Activated T-helper 1 cell treated with Interleukin-2 at 50 U/mL for 16 hours (primary cell): ENCODE measurements at regions not wholly inside any gene's neighbourhood (a gene's known extent, or its start where the extent isn't known, plus 50 kb on each side); places are given as distances from the start of the nearest gene placed in this dataset.

Source experiments
- DNase-seq: peaks from one replicate; pipeline ENCODE4 v3.0.0-alpha.2; 2020; ENCODE audit warnings: low read depth

DNA sequence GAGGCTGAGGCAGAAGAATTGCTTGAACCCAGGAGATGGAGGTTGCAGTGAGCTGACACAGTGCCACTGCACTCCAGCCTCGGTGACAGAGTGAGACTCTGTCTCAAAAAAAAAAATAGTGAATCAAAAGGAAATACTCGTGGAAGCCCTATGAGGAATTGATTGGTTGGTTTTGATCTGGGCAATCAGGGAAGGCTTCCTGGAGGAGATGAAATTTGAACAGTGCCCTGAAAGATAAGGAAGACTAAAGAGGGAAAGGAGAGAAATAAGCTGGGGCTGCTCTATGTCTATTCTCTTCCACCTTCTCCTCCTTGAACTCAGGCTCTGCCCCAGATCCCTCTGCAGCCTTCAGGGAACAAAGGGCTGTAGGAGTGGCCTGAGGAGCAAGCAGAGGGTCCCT, 54.1 kb downstream of the IRF2BPL start:
- DNase-seq = no peak

DNA sequence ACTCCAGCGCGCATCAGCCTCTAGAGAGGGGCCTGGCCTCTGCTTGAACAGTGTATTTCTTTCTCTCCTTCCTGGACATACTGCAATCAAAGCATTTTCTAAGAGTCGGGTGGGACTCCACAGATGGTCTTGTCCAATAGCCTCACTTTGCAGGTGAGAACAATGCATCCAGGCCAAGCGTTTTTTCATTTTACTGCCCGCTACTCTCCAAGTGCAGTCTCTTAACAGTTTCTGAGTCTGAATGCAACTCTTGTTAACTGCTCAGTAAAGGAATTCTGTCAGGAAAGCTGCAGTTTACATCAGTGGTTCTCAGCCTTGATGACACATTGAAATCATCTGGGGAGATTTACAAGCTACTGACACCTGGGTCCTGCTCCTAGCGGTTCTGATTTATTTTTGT, 57.0 kb downstream of the IRF2BPL start:
- no peak for DNase-seq

DNA sequence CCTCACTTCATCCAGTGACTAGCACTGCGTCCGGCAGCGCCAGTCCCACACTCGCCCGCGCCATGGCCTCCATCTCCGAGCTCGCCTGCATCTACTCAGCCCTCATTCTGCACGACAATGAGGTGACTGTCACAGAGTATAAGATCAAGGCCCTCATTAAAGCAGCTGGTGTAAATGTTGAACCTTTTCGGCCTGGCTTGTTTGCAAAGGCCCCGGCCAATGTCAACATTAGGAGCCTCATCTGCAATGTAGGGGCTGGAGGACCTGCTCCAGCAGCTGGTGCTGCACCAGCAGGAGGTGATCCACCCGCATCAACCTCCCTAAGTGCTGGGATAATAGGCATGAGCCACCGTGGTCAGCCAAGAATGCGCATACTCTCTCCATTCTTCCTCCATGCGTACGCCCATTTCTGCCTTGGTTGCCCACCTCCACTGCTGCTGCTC, 59.9 kb downstream of the IRF2BPL start:
- DNase-seq = no peak

DNA sequence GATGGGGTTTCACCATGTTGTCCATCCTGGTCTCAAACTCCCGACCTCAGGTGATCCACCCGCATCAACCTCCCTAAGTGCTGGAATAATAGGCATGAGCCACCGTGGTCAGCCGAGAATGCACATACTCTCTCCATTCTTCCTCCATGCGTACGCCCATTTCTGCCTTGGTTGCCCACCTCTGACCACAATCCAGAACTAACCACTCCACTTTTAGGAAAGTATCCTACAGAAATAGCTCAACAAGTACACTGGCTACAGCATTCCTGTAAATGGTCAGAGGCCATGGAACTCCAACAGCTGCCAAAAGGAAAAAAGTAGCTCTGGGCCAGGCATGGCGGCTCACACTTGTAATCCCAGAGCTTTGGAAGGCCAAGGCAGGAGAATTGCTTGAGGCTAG, 60.7 kb downstream of the IRF2BPL start:
- DNase-seq = no peak

DNA sequence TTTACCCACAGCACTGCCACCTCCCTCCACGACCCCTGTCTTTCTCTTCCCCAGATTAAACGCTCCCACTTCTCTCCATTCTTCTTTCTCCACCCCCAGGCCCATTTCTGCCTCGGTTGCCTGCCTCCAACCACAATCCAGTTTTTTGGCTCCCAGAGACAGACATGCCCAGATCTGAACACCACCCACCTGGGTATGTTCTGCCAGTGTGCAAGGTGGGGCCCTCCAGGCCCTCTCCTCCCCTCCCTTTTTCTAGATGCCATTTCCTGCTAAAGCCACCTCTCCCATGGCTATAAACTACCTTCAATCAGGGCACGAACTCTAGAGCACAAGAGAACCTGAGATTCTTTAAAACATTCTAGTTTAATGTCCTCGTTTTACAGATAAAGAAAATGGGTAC, 63.3 kb downstream of the IRF2BPL start:
- no peak for DNase-seq

DNA sequence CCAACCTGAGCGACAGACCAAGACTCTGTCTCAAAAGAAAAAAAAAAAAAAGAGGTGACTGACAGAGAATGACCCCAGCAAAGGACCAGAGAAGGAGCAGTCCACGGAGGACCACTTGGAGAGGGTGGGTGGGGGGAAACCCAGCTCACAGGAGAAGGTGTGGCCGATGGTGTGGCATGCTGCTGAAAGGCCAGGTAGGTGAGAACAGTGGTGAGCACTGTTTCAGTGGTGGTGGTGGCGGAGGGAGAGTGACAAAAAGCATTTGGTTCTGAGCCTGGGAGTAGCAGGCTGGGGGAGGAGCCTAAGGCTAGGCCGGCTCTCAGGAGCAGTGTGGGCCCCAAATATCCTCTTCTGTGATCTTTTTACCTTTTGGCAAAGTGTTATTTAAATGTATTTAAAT, 63.8 kb downstream of the IRF2BPL start:
- no peak for DNase-seq

DNA sequence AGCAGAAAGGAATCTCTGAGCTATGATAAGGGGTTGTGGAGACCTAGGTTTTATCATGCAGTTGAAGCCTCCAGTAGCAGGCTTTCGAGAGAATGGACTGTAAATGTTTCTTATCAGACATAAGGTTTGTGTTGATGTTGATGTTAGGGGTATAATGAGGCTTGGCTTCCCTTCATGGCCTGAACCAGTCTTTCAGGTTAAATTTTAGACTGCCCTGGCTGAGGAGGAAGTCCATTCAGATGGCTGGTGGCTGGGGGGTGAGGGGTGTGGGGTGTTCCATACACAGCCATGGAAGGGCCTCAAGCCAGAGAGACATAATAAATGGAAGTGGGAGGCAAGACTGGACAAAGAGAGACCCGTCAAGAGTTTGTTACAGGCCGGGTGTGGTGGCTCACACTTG, 65.1 kb downstream of the IRF2BPL start:
- DNase-seq = no peak

DNA sequence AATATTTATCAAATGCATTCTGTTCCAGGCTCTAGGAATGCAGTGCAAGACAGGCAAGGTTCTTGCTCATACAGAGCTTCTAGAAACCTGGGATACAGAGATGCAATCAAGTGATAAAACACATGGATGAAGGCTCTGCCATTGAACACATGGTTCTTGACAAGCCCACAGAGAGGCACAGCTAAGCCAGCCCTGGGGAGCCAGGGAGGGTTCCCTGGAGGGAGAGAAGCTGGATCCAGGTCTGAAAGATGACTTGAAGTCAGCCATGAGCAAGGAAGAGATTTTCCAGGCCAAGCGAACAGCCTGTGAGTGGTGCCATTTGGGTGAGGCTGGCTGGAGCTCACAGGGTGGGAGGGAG, 66.2 kb downstream of the IRF2BPL start:
- DNase-seq = no peak

DNA sequence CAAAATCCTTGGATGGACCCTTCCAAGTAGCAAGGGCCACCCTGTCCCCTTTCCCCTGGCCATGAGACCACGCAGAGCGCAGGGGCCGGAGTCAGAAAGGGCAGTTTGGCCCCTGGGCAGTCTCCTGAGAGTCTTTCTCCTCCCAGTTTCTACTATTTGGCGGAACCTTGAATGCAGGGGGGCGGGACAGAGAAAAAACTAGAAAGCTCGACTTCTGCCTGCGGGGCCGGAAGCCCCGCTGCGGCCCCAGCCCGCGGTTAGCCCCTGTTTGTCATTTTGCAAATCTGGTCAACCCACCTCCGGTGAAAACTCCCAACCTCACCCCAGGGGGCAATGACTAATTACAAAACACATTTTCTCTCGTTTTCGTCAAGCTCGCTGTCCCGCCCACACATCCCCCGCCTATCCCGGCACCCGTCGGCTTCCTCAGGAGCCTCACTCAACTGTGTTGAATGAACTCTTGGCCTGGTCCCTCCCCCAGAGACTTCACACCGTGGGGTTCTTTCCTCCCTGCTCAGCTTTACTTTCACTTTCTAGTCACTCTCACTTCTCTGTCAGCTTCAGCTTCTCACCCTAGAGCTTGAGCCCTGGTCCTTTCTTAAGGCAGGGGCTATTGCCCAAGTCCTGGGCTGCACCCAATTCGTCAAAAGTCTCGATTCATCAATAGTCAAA, 66.7 kb downstream of the IRF2BPL start:
- DNase-seq = peak; percentile 86

DNA sequence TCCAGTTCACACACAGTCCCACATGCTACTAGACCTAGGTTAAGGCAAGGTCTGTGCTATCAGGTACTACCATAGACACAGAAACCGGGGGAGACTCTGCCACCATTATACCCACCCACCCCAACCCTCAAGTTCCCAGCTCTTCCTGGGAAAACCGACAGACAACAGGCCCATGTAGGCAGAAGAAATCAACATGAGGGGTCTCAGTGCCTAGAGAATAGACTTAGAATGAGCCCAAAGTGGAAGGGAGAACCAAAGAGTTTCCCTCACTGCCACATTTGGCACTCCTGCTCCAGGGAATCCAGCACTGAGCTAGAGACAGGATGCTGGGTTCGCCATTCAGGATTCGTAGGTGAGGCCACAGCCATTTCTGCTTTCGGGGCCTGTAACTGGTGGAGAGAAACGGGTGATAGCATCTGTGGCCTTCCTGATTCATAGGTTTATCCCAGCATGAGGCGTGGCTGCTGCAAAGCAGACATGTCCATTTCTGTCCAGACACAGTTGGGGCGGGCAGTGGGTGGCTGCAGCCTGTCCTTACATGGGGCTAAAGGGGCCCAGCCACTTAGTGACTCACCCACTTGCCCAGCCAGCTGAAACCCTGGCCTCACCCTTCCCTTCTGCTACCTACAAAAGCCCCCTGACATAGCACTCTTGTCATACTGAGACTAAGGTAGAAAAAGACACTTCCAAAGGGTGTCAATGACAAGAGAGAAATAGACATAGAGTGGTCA, 69.4 kb downstream of the IRF2BPL start:
- no peak for DNase-seq

DNA sequence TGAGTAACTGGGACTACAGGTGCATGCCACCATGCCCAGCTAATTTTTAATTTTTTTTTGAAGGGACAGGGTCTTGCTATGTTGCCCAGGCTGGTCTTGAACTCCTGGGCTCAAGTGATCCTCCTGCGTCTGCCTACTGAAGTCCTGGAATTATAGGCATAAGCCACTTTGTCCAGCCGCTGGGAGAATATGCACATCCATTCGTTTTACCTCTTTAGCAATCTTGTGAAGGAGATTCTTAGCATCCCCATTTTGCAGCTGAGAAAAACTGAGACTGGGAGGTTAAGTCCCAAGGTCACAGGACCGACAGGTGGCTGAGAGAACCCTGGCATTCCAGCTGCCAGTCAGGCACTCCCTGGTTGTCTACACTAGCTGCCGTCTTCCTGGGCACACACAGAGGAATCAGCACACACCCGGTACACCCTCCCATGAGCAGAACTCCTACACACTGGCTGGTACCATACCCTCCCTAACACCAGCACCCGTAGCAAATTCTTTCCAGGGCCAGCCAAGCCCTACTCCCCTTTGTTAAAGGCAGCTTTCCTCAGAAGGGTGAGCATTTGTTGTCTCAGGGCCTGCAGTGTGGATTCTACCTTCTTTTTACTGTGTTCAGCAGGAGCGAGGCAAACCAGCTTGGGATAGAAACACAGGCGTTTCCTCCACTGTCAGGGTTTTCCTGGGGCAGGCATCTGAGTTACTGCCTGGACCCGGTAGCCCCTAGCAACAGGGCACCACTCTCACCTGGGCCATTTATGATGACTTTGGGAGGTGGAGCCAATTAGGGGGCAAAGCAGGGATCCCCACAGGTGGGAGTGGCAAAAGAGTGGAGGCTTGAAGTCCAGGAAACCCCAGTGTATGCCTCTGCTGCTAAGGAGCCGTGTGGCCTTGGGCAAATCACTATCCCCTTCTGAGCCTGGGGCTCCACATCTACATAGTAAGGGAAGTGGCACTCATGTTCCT, 70.2 kb downstream of the IRF2BPL start:
- DNase-seq = no peak

DNA sequence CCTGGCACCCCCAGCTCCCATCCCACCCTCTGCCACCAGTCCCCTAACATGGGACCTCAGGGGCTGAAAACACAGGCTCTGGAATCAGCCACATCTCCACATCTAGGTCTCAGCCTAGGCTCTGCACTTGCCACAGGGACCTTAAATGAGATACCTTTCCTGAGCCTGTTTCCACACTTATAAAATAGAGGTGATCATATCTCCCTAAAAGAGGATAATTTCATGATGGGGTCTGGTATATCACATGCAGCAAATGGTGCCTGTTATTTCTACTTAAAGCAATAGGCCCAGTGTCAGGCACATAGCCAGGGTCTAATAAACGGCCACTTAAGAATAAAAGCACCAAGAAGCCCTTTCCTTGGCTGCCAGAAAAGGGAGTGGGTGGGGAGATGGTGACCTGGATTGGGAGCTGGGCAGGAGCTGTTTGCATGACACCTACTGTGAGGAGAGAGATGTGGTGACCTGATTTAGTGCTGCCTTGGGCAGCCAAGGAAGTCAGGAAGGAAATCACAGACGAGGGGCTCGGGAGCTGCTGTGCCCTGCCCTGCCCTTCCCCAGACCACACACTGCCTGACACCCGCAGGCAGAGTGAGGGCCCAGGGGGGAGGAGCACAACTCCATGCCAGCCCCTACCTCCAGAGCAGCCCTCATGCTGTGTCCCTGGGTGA, 71.2 kb downstream of the IRF2BPL start:
- no peak for DNase-seq

DNA sequence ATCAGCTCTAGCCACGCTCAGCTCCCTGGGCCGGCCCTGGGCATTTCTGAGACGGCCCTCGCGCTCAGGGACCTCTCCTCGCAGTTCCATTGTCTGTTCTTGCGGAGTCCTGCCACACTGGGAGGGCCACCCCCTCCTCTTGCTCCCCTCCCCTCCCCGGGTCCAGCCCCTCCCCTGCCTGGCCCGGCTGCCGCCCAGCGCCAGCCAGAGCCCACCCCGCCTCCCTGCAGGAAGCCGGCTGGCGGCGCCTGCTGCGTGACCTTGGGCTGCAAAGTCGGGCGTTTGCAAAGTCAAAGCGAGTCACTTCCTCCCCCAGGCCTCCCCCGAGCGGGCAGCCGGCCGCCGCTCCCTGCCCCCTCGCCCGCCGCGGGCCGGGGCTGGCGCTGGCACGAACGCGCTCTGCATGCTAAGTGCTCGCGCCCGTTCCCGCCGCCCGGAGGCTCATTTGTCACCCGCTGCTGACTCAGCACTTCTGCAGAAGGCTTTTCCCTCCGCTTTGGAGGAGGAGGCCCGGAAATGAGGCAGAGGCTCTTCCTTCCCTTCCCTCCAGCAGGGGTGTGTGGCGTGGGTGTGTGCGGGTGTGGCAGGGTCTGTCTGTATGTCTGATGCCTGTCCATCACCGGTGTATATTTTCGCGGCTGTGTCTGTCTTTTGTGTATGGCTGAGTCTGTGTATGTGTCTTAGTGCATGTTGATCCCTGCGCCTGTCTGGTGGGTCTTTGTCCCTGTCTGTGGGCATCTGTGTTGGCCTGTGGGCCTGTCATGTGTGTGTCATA, 72.0 kb downstream of the IRF2BPL start:
- peak; percentile 78 for DNase-seq

DNA sequence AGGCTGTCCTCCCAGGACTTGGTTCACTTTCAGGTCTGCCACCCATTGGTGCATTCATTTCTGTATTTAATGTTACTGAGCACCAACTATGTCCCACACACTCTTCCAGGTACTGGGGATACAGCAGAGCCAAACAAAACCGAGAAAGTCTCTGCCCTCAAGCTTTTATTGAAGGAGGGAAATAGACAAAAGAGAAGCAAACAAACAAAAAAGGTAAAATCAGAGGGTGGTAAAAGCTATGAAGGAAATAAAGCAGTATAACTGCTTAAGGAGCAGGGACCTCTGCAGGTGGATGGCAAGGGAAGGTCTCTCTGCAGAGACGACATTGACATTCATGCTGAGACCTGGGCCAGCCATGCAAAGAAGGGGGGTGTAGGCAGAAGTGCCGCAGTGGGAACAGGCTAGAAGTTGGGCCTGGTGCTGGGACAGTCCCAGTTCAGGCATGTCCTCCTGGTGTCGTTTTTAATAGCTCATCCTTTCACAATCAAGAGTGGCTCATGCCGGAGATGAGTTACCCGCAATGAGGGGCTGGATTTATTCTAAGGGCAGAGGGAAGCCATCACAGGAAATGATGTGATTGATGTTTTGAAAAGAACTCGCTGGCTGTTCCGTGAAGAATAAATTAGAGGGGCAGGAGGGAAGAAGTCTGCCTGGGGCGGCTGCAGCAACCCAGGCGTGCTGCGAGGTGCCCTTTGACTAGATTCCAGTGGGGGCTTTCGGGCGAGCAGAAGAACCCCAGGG, 72.8 kb downstream of the IRF2BPL start:
- DNase-seq = peak; percentile 46

DNA sequence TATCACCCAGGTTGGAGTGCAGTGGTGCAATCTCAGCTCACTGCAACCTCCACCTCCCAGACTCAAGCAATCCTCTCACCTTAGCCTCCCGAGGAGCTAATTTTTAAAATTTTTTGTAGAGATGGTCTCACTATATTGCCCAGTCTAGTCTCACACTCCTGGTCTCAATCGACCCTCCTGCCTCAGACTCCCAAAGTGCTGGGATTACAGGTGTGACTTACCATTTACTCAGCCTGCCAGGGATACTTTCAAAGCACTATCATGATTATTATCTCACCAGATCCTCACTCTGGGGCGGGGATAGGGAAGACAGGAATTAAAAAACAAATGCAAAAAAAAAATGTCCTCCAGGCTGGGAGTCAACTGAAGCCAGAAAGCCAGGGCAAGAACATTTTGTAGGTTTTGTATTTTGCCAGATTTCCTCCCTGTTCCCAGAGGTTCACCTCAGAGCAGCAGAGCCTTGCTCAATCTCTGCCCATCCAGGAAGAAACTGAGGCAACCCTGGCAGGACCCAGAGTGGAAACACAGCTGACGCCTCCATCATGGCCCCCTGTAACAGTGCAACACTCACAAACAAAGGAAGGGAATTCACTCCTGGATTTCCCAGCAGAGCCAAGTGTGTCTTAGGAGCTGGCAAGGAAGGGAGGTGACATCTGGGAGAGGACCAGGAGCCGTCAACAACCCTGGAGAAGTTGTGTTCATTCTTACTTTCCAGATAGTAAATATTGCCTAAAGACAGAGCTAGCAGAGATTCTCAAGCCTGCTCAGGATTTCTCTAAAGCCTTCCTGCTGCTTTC, 73.9 kb downstream of the IRF2BPL start:
- DNase-seq = no peak

DNA sequence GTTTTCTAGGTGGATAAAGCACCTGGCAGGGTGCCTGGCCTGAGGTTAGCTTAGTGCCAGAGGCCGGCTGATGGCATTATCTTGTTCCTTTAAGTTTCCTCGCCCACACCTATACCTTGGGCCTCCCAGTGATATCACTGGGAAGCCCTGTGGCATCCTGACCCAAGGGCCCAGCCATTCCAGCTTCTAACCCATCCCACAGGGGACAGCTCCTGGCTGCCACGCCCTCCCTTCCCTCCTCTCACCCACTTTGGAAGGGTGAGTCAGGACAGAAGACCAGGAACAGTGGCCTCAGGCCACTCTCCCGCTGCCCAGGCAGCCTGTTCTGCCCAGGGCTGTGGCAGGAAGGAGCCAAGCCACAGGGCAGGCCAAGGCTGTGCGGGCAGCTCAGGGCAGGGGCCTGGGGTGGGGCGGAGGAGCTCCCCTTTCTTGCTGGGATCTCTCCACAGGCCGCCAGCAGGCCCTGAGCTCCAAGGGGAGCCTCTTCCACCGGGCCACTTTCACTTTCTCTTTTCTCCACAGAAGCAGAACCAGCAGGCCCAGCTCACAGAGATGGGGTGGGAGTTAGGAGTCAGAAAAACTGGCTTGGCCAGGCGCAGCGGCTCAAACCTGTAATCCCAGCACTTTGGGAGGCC, 75.1 kb downstream of the IRF2BPL start:
- peak; percentile 25 for DNase-seq

DNA sequence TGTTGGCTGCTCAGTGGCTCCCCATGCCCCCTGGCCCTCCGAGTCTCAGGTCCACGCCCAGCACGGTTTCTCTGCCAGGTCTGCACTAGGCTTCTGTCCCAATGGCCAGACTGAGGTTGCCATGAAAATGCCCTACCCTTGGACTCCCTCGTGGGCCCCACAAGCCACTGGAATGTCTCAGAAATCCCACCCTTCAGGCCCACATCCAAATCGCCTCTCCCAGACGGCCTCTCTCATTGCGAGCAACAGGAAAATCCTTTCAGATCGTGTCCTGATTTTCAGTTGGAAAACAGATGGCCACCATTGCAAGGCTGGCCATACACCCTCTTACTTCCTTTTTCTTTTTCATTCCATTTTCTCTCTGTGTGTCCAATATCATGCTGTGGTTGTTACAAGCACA, 77.3 kb downstream of the IRF2BPL start:
- no peak for DNase-seq

DNA sequence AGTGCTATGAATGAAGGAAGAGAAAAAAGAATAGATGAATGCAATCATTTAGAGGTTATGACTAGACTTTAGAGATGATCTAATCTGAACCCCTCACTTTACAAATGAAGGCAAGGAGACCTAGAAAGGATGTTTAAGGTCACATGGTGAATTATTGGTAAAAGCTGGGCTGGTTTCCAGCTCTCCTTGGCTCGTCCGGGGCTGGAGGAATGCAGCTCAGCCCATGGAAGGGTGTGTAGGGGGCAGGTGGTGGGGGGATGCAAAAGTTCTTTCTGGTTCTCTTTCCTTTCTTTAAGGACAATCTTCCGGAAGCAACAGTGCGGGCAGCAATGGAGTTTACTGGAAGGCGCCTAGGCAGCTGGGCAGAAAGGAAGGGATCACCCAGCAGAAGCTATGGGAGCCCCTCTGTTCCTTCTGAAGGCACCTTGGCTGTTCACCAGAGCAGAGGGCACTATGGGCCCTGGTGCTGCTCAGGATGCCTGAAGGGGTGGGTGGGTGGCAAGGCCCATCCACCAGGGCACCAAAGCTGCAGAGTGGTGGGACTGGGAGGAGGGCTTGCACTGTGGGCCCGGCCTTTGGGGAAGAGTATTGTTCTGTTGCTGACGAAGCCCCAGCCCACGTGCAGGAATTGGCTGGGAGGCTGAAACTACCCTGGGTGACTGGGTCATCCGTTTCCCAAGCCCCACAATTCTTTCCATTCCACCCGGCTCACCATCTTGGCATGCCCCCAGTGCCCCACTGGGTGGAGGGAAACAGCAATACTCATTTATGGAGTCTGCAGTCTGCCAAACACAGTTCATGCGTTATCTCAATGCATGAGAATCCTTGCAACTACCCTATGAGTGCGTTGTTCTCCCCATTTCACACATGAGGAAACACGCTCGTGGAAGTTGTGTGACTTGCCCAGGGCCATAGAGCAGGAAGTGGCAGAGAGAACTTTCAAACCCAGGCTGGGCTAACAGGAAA, 78.2 kb downstream of the IRF2BPL start:
- no peak for DNase-seq
